ENCODE measurements at regions not wholly inside any gene's neighbourhood (a gene's known extent, or its start where the extent isn't known, plus 50 kb on each side); places are given as distances from the start of the nearest gene placed in this dataset.

DNA sequence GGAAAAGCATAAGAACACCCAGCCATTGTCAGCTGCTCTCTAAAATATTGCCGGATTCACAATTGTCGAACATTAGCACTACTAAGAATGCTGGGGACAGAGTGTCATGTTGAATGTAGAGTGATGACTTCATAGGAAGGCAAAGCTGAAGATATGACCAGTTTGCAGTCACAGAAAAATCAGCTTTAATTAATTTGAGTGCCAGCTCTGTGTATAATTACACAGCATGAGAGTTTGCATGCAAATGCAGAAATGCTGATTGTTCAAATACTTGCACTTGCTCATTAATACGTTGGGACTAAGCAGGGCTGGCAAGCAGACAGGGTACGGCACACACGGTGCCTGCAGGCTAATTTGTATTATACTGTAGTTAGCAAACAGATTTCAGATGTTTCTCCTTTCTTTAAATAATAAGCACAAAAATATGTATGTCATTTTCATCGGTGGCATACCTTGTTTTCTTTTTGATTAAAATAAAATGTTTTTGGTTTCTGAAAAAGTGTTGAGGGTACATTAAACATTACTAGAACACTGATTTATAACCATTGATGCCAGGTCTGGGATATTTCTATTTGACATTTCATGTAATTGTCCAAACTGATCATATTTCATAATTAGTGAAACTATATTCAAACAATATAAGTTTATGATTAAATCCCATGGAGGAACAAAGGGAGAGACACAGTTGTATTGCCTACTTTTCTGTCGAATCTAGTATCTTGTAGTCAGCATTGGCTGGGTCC, 99.8 kb upstream of the ADGRL2 start:
- DNase-seq (ENCODE audit: low spot score), result no peak
- no peak for FAIRE-seq

DNA sequence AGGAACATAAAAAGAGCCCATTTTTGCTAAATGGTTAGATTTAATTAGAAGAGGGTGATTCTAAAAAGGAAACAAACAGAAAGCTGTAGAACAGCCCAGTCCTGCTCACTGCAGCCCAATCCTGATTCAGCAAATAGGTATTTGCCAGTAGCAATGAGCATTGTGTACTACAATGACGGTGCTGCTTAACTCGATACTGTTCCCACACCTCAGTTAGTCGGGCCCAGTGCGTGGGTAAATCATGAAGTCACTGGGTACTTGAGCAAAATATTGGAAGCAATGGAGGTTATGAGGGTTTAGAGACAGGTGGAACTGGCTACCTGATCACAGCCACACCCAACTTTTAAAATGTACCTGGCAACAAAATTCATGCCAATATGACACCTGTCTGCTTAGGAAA, 101.5 kb upstream of the ADGRL2 start:
- FAIRE-seq (peak; percentile 76), DNase-seq (ENCODE audit: low spot score) (peak; percentile 59)

DNA sequence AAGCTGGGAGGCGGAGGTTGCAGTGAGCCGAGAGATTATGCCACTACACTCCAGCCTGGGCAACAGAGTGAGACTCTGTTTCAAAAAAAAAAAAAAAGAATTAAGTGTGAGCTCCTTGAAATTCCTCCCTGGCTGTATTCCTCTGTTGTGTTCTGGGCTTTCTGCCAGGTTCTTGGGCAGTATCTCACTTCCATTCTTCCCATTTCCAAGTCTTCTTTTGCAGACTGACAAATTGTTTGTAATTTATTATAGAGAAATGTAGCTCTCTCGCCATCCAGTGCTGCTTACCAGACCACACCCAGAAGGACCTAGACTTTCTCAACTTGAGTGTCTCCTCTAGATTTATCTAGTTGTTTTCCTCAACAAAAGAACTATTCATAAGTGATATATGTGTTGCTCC, 105.0 kb upstream of the ADGRL2 start:
- DNase-seq (ENCODE audit: low spot score) (peak; percentile 48), FAIRE-seq (no peak)

DNA sequence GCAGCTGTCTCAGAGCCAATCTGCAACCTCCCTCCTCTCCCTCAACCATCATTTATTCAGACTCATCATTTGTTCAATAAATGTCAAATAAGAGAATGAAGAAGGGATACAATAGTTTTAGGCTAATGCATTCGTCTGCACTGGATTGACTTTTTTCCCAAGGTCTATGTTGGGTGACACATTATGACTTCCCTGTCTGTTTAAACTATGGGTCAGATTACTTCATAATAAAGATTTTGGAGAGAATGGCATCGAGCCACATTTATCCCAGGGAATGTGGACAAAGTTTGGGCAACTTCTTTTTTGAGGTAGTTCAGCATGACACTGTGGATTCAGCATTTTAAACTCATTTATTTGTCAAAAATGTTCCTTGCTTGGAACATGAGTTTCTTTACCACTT, 107.4 kb upstream of the ADGRL2 start:
- DNase-seq (ENCODE audit: low spot score), result no peak
- FAIRE-seq, result no peak

DNA sequence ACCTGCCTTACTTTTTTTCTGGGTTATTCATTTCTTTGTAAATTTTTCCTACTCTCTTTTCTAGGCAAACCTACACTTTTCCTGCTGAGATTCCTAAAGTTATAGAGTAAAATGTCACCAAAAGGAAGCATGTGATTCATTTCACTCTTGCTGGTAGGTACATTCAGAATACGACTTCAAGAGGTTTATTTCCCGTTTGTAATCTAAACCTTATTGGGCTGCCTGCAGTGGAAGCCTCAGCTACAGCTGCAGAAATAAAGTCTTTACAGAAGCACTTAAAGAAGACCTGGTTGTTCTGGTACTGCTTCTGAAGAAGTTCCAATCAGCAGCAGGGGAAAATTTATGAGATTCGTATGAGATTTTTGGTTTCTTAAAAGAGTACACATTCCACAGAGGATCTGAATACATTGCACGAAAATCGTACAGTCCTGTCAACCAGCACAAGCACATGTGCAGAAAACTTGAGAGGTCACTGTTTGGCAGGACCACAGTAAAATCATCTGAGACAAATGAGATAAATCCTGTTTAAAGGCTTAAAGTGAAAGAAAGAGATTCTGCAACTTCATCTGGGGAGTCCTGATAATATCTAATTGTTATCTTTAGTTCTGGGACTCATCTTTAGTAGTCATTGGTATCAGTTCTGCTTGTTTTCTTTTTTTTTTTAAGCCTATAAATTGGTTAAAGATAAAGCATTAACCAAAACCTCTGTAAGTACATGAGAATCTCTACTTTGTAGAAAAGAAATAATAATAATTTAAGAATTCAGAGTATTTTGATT, 109.9 kb upstream of the ADGRL2 start:
- no peak for DNase-seq (ENCODE audit: low spot score)
- FAIRE-seq, result no peak

DNA sequence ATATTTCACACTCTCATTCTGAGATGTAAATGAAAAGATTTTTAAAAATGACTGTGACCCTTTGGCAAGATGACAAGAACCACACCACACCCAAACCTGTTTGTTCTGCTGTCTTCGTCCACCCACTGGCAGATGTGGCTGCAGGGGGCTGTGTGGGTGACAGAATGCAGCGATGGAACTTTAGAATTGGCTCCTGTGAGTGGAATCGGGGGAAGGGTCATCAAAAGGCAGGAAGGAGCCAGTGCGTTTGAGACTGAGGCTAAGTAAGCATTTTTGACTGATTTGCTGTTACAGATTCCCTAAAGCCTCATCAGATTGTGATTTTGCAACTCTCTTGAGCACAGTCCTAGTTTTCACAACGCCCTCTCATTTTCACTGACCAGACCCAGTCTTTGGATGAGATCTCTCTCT, 111.2 kb upstream of the ADGRL2 start:
- no peak for FAIRE-seq
- no peak for DNase-seq (ENCODE audit: low spot score)

DNA sequence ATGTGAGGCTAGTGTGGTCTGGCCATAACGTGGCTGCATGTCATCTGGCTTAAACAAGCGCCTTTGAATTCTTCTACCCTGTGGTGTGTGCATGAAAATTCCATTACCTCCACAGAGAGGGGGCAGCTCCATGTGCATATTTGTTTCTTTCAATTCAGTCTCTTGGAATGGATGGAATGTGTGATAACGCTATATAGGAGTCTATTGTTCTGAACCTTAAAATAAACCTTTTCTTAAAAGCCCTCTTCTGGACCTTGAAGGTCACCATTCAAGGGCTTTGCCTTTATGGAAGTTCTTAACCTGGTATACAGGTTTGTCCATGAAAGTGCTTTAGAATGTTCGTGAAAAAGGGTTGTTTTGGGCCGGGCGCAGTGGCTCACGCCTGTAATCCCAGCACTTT, 118.2 kb upstream of the ADGRL2 start:
- no peak for FAIRE-seq
- peak; percentile 53 for DNase-seq (ENCODE audit: low spot score)

DNA sequence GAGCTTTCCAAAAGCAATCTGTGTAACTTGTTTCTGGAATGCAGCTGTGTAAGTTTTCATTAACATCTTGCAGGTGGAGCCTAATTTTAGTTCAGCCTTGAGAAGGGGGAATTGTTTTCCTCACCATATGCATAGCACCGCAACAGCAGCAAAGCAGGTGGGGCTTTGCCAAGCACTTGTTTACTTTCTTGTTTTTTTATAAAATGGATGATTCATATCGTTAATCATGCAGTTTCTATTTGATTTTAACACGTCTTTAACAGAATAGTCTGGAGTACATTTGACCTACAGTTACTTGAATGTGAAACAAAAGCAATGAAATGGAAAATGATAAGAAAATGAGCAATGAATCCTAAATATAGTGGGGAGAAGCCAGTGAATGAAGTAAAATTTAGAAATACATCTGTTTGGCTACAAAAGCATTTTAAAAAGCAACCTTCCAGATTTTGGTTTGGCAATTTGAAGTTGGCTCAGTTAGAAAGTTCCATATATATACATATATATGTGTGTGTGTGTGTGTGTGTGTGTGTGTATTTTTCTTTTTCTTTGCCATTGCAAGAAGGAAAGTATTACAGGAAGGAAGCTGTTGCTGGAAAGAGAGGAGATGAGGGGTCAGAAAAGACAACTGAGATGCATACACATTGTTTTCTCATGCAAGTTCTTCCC, 119.0 kb upstream of the ADGRL2 start:
- DNase-seq (ENCODE audit: low spot score) (no peak), FAIRE-seq (no peak)

DNA sequence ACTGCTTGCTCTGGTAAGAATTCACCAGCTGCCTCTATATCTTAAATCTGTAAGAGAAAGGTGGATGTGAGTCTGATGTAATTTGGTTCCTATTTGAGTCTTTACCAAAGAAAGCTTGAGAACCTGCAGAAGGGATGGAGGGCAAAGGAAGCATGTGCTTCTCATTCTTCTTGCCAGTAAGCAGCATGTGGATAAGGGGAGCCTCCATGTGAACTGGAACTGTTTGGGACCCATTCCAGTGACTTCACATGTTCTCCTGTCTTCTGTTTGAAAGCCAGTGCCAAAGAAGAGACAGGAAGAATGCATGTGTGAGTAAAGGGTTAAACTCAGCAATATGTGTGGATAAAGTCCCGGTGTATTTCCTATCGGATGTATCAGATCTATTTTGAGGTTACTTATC, 119.6 kb upstream of the ADGRL2 start:
- DNase-seq (ENCODE audit: low spot score) (no peak), FAIRE-seq (no peak)

DNA sequence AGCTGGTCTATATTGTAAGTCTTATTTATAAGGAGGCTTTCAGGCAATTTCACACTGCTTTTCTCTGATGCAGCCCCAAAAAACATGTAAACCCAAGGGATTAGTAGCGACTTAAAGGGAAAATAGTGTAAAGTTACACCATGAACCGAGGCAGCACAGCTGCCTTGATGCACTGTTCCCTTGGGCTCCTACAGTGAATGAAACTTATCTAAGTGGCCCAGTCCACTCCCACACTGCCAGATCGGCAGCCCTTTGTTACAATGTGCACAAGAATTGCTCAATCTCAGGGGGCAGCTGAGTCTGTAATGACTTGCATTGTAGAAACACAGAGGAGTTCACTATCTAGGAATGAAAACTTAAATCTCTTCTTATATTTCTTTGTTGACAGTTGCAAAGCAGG, 120.8 kb upstream of the ADGRL2 start:
- no peak for DNase-seq (ENCODE audit: low spot score)
- no peak for FAIRE-seq

DNA sequence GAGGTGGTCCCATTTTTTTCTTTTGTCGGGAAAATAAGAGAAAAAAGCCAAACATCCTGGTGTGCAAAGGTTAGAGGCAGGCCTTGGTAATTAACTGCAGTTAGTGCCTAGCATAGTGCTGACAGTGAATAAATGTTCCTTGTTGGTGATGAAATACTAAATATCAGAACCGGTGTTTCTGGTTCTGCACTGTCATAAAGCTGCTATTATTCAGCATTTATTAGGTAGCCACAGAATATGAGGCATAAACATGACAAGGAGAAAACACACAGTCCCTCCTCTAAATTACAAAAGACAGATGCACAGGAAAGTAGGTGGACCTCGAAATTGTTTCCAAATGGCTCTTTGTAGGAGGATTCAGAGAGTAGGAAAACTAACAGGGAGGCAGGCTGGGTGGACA, 122.0 kb upstream of the ADGRL2 start:
- DNase-seq (ENCODE audit: low spot score) (no peak), FAIRE-seq (no peak)

DNA sequence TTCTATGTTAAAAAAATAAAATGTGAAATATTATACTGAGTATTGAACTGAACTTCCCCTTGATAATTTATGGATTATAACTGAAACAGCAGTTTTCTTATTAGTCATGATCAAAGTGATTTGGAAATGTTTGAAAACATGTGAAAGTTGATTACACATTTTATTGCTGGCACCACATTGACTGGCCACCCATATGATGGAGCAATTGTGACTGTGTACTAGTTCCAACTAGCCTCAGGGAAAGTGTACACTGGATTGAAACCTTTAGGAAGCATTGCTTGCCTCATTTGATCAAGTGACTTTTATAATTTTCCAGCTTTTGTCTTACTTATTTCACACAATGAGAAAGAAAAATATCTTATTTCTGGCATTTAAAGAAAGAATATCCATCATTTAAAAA, 128.0 kb upstream of the ADGRL2 start:
- FAIRE-seq (no peak), DNase-seq (ENCODE audit: low spot score) (no peak)

DNA sequence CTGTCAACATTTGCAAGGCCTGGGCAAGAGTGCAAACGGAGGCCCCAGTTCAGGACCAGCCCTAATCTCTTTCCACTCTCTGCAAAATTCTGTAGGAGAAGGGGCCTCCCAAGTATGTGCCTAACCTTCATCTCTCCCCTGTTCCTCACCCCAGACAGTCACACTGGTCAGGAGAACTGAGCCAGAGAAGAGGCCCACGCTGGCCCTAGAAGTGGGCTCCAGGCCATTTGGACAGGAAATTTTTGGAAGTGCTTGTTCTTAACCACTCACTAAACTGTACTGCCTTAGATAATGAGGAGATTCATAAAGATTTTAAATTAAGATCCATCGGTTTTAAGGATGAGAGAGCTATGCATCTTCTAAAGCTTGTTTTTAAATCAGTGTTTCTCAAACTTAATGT, 129.7 kb upstream of the ADGRL2 start:
- FAIRE-seq (no peak), DNase-seq (ENCODE audit: low spot score) (no peak)

DNA sequence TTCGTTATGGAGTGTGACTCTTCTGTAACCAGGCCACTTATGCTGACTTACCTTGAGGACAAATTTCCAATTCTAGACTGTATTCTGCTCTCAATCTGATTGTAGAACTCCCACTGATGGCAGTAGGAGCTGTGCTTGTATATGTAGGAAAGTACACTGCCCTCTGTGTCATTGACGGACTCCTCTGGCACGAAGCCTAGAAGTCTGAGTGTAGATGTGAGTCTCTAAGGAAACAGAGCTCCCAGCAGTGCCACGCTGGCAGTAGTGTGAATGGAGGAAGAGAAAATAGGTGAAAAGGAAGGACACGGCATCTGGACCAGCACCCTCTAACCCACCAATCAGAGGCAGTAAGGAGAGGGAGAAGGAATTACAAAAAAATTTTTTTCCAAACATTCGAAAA, 130.4 kb upstream of the ADGRL2 start:
- no peak for FAIRE-seq
- peak; percentile 24 for DNase-seq (ENCODE audit: low spot score)

DNA sequence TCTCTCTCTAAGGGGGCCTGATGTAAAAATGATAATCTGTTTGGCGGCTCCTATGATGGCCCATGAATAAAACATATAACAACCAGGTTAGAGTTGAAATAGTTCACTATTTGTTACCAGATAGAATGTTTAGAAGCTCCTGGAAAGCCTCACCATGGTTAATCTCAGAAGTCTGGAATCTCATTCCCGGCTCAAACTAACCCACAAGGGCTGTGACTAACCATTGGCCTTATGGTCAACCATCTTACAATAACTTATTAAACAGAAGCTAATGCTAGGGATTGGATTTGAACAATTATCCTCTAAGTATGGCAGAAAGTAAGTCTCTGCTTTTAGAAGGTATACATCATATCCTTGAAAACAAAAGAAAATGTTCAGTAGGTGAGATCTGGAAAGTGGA, 134.1 kb upstream of the ADGRL2 start:
- no peak for FAIRE-seq
- DNase-seq (ENCODE audit: low spot score), result no peak

DNA sequence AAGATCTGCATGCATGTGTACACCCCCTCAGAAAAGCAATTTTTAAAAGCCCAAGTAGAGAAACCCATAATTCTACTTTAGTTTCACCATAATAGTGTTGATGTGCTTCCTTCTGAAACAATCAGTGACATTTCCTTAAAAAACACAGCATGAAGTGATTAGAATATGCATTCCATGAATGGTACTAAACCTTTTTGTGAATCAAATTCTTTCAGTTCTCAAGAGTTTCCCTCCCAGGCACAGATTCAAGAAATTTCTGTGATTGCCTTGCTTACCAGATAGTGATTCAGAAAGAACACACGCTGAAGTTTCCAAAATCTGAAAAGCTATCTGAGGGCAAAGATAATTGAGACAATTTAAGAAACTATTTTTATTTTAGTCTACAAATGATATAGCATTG, 136.4 kb upstream of the ADGRL2 start:
- FAIRE-seq, result no peak
- DNase-seq (ENCODE audit: low spot score), result no peak

DNA sequence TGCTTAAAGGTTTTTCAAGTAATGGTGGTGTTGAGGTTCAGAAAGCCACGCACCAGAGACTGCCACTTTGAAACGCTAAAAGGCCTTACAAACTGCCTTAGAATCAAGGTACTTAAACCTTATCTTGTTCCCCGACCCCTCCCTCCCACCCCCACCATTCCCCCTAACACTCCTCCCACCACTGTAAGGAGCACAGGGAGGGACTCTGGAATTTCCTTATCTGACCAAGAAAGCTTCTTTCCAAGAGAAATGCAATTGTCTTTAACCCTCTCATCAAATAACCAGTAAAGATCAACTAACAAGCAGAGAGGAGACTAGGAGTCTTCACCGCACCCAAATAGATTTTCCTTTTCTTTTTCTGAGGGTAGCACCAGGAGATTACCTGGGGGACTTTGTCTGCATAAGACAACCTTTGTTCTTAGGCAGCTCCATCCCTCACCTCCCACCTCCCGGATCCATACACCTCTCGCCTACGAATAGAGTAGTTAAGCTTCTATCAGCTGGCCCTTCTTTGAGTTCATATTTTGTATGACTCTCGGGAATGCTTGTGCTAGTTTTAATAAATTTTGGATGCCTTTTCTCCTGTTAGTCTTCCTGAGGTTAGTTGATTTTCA, 137.7 kb upstream of the ADGRL2 start:
- DNase-seq (ENCODE audit: low spot score) (no peak), FAIRE-seq (no peak)

DNA sequence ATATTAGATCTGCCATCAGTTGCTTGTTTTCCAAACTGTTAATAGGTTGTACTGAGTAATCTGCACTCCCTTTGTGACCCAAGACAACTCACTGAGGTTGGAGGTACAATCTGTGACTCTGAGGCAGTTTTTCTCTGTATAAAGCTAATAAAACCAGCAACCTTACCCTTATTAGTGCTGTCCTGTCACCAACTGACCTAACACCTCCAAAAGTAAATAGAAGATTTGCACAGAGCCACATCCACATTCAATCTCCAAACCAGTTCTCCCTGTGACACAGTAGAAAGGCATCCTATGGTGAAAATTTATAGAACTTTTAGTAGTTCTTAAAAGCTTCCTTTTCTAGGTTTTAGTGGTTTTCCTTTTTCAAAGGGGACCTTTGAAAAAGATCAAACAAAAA, 140.4 kb upstream of the ADGRL2 start:
- no peak for FAIRE-seq
- no peak for DNase-seq (ENCODE audit: low spot score)

DNA sequence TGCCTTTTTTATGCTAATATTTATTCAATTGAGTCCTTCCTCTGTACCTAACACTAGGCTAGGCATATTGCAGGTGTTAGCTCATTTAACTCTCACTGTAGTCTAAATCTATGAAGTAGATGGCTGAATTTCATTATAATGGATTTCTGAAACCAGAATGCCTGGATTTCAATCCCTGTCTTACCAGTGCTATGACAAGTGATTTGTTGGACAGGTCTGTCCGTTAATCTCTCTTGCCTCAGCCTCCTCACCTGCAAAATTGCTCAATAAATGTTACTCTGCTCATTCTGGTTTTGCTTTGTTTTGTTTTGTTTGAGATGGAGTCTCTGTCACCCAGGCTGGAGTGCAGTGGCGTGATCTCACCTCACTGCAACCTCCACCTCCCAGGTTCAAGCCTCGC, 146.1 kb upstream of the ADGRL2 start:
- DNase-seq (ENCODE audit: low spot score) (no peak), FAIRE-seq (no peak)

DNA sequence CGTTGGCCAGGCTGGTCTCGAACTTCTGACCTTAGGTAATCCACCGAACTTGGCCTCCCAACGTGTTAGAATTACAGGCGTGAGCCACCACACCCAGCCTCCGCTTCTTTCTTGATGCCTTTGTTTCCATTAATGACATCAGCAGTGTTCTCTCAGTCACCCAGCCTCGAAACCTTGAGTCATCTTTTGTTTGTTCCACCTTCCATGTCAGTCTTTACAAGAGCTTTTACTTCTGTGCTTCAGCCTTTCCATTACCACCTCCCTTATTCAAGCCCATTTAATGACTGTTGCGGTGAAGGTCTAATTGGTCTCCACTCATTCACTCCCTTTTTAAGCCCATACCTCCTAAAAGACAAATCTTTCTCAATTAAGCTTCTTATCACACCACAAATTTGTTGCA, 146.6 kb upstream of the ADGRL2 start:
- no peak for DNase-seq (ENCODE audit: low spot score)
- no peak for FAIRE-seq

DNA sequence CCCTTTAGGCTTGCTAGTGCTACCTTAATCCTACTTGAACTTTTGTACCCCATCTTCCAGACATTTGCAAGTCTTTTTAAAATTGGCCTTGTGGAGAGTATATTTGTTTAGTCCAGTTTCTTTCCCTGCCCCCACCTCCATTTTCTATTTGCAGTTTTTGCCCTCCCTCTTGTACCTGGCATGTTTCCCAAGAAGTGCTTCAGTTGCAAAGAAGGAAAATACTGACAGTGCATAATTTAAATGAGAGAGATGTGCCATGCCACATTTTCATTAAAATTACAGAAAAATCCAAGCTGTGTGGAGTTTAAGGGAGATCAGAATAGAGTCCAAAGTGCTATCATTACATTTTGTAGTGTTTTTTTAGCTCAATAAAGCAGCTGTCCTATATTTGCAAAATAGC, 150.0 kb upstream of the ADGRL2 start:
- DNase-seq (ENCODE audit: low spot score) (no peak), FAIRE-seq (no peak)

DNA sequence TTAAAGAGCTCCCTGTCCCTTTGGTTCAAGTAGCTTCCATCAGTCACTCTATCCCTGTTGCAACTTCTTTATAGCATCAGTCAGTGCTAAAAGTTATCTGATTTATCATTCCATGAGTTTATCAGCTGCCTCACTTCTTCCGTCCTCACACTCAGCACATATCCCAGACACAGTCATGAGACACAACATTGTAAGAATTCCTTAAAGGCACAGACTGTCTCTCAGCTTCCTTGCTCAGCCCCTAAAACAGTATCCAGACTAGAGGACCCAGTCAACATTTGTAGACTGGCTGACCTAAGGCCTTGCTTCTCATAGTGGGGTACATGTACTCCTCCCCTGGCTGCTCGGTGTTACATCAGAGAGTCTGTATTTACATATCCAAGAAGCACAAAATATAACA, 164.9 kb upstream of the ADGRL2 start:
- FAIRE-seq, result no peak
- no peak for DNase-seq (ENCODE audit: low spot score)

All from urothelium cell line (cell line).